HepG2 (cell line): ENCODE measurements at regions not wholly inside any gene's neighbourhood (a gene's known extent, or its start where the extent isn't known, plus 50 kb on each side); places are given as distances from the start of the nearest gene placed in this dataset.

Experiments
- ATAC-seq: fragments of 200-7000 bp; cut with Tn5 transposase; 3 replicates; pipeline ENCODE4 v1.9.1; 2020; ENCODE audit warnings: mild to moderate bottlenecking, moderate library complexity
- BruUV-seq: library from RNA; stranded (reverse); fragments of 400-500 nt; replicated peaks from 2 replicates; lab custom pipeline; 2021; lab: Mats Ljungman, UMichigan
- CTCF ChIA-PET: fragments of 300-600 bp; formaldehyde crosslinking; extraction: SDS; loops from one replicate; lab custom pipeline; 2021; ENCODE audit warnings: low total read pairs, inconsistent platforms, low intra/inter-chr PET ratio; lab: Yijun Ruan, JAX
- POLR2A ChIA-PET: fragments of 350-600 bp; sonication (Branson Sonifier 250); formaldehyde crosslinking; loops from one replicate; lab custom pipeline; 2020; ENCODE audit warnings: antibody characterized with exemption, inconsistent platforms; lab: Yijun Ruan, JAX
- DNase-seq: peaks from one replicate; pipeline ENCODE4 v3.0.0-alpha.2; 2015; ENCODE audit warnings: low spot score
- FAIRE-seq: peaks from 3 replicates; lab custom pipeline; 2011; peaks lifted over from hg19 to GRCh38; lab: Jason Lieb, UNC
- H2AFZ ChIP-seq: one replicate; pipeline ENCODE4 v1.6.1; 2011; ENCODE audit warnings: low read length, inconsistent platforms
- H3K27ac ChIP-seq: fragments of 300-600 bp; 3 replicates; pipeline ENCODE4 v1.8.0; 2011; ENCODE audit warnings: mixed run types, mild to moderate bottlenecking, mixed read lengths, low read length, inconsistent platforms; ENCODE audit not compliant: insufficient read depth; ENCODE audit errors: extremely low read length
- H3K27me3 ChIP-seq, 2 experiments: fragments of 200-600 bp in 1 of 2; 2 replicates in 1 of 2; 3 replicates in 1 of 2; pipeline versions ENCODE4 v1.6.0 to v1.8.0; 2011; ENCODE audit warnings: low read length in 2 of 2, mild to moderate bottlenecking in 2 of 2, moderate library complexity in 2 of 2, inconsistent platforms in 1 of 2; ENCODE audit not compliant: insufficient read depth in 2 of 2, control insufficient read depth in 1 of 2
- H3K36me3 ChIP-seq, 2 experiments: fragments of 200-600 bp in 1 of 2; replicated peaks in 1 of 2; 2 replicates in 1 of 2; 3 replicates in 1 of 2; pipeline versions ENCODE4 v1.5.1 to v1.8.0; 2011; ENCODE audit warnings: low read length in 2 of 2, inconsistent platforms in 1 of 2; ENCODE audit not compliant: insufficient read depth in 2 of 2, control insufficient read depth in 1 of 2
- H3K4me1 ChIP-seq: 2 replicates; pipeline ENCODE4 v1.5.1; 2012; ENCODE audit warnings: low read length, inconsistent platforms; ENCODE audit not compliant: insufficient read depth
- H3K4me2 ChIP-seq: 2 replicates; pipeline ENCODE4 v1.6.0; 2011; ENCODE audit warnings: low read depth, low read length, inconsistent platforms
- H3K4me3 ChIP-seq, 3 experiments: fragments of 200-600 bp in 1 of 3; sonication (generic), shearing (Covaris generic) in 1 of 3; replicated peaks in 1 of 3; 2 replicates each; pipeline ENCODE4 v1.5.1; 2011 to 2016; ENCODE audit warnings: low read length in 3 of 3, inconsistent platforms in 2 of 3, low read depth in 2 of 3, mild to moderate bottlenecking in 2 of 3, control low read depth in 1 of 3, mixed read lengths in 1 of 3; ENCODE audit not compliant: insufficient read depth in 1 of 3
- H3K79me2 ChIP-seq: one replicate; pipeline ENCODE4 v1.6.1; 2011; ENCODE audit warnings: low read length, inconsistent platforms; ENCODE audit not compliant: insufficient read depth
- H3K9ac ChIP-seq: 2 replicates; pipeline ENCODE4 v1.6.0; 2011; ENCODE audit warnings: mild to moderate bottlenecking, low read depth, low read length, inconsistent platforms; ENCODE audit not compliant: insufficient read depth
- H3K9me3 ChIP-seq: 2 replicates; pipeline ENCODE4 v1.5.1; 2012; ENCODE audit warnings: mild to moderate bottlenecking, low read length
- H4K20me1 ChIP-seq: 2 replicates; pipeline ENCODE4 v1.6.0; 2011; ENCODE audit warnings: inconsistent platforms, mild to moderate bottlenecking, low read length, moderate library complexity; ENCODE audit not compliant: insufficient read depth
- FOXC1 ChIP-seq: sonication (generic); formaldehyde crosslinking; IDR thresholded peaks from 2 replicates; pipeline ENCODE4 v1.8.0; 2022; ENCODE audit warnings: mild to moderate bottlenecking, missing genetic modification reagents, borderline replicate concordance
- GZF1 ChIP-seq: sonication (generic); formaldehyde crosslinking; IDR thresholded peaks from 2 replicates; pipeline ENCODE4 v1.5.1; 2020; ENCODE audit warnings: mild to moderate bottlenecking, missing genetic modification reagents
- KDM5B ChIP-seq: sonication (generic); formaldehyde crosslinking; IDR thresholded peaks from 2 replicates; pipeline ENCODE4 v1.4.0; 2020; ENCODE audit warnings: missing genetic modification reagents, mild to moderate bottlenecking, borderline replicate concordance
- KDM6A ChIP-seq: IDR thresholded peaks from 2 replicates; pipeline ENCODE4 v1.6.1; 2016; ENCODE audit warnings: low read depth
- MYNN ChIP-seq: sonication (generic); formaldehyde crosslinking; IDR thresholded peaks from 2 replicates; pipeline ENCODE4 v1.4.0; 2020; ENCODE audit warnings: mild to moderate bottlenecking, low read depth, missing genetic modification reagents
- PHB2 ChIP-seq: fragments of 450-650 bp; IDR thresholded peaks from 2 replicates; pipeline ENCODE4 v1.6.1; 2018; ENCODE audit not compliant: partially characterized antibody
- POGZ ChIP-seq: sonication (generic); formaldehyde crosslinking; IDR thresholded peaks from 2 replicates; pipeline ENCODE4 v1.4.0; 2020; ENCODE audit warnings: mild to moderate bottlenecking, missing genetic modification reagents
- SNAI1 ChIP-seq: sonication (generic); formaldehyde crosslinking; IDR thresholded peaks from 2 replicates; pipeline ENCODE4 v1.5.0; 2020; ENCODE audit warnings: mild to moderate bottlenecking, missing genetic modification reagents, borderline replicate concordance
- ZMYM2 ChIP-seq: sonication (generic); formaldehyde crosslinking; IDR thresholded peaks from 2 replicates; pipeline ENCODE4 v1.8.0; 2022; ENCODE audit warnings: mild to moderate bottlenecking, missing genetic modification reagents
- ZNF124 ChIP-seq: sonication (generic); formaldehyde crosslinking; IDR thresholded peaks from 2 replicates; pipeline ENCODE4 v1.4.0; 2020; ENCODE audit warnings: missing genetic modification reagents
- ZNF234 ChIP-seq: sonication (generic); formaldehyde crosslinking; conservative IDR thresholded peaks from 2 replicates; pipeline ENCODE4 v1.5.1; 2020; ENCODE audit warnings: mild to moderate bottlenecking, missing genetic modification reagents
- WGBS: methylation state at CpG from one replicate; pipeline ENCODE4 v1.1.6; 2017; ENCODE audit warnings: low lambda C conversion rate; 5-methylcytosine and 5-hydroxymethylcytosine counted together
- in situ Hi-C: cut with HindIII; loops from 2 replicates; pipeline ENCODE4 v1.10.0; 2017; ENCODE audit warnings: low pct_unique_long_range_greater_than_20kb; ENCODE audit not compliant: extremely low pct_ligation_motif_present
- intact Hi-C: fragments of 100-400 bp; cut with micrococcal nuclease; formaldehyde crosslinking; loops from one replicate; pipeline ENCODE4 v1.10.0; 2022; ENCODE audit not compliant: unreplicated experiment

- in situ Hi-C loops (no loop called here), intact Hi-C loops (no loop called here)
- BruUV-seq: no TSS peak
- Histone ChIP-seq H3K4me1 (no peaks in the 10 kb centered on the region), H3K9ac (no peak overlapping the region), H3K27me3 (no peaks in the 10 kb centered on the region), H3K4me3 (no peak overlapping the region), H3K79me2 (no peaks in the 10 kb centered on the region), H4K20me1 (no peaks in the 10 kb centered on the region), H2AFZ (no peak overlapping the region), H3K27ac (no peak overlapping the region), H3K36me3 (no peaks in the 10 kb centered on the region), H3K9me3 (no peaks in the 10 kb centered on the region), H3K4me2 (no peak overlapping the region)
- ChIA-PET POLR2A (no interaction called here), CTCF (no interaction called here)
- DNase-seq (no peak), ATAC-seq (no peak), FAIRE-seq (no peak)
- TF ChIP-seq ZNF234 (no peak), POGZ (no peak), PHB2 (no peak), KDM5B (CRISPR knock-in tag) (no peak), ZNF124 (CRISPR knock-in tag) (no peak), ZMYM2 (CRISPR knock-in tag) (no peak), MYNN (CRISPR knock-in tag) (no peak), FOXC1 (CRISPR knock-in tag) (no peak), SNAI1 (no peak), KDM6A (no peak), GZF1 (CRISPR knock-in tag) (no peak)
- 60% methylated on average over 1 of the region's 8 CpGs for WGBS
Observed at GRCh38 chr4:37502070-37502469, 184.1 kb downstream of the RELL1 start.
